Fibroblast of skin of abdomen (primary cell): ENCODE measurements at regions not wholly inside any gene's neighbourhood (a gene's known extent, or its start where the extent isn't known, plus 50 kb on each side); places are given as distances from the start of the nearest gene placed in this dataset.
"Not testable (repeated sequence)": the region's sequence is repeated elsewhere in the genome, so short reads cannot be mapped to it uniquely, and the experiment has no call there.

Experiments
- DNase-seq: peaks from one replicate; pipeline ENCODE4 v3.0.0-alpha.2; 2013

DNA sequence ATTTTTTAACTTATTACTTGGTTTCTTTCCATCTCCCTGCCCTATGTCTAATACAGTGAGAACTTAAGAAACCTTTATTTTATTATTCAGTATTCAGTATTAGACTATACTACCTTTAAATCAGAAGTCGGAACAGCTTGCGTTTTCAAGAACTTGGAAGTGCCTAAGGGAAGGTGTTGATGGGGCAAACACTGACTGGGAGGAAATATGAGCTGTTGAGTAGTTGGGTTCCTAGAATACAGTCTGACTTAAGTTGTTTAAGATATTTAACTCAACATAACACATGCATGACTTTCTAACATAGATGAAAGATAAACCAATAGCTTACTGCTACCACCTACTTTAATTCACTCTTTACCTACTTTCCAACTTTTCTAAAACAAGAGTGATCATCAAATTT is 1048.1 kb downstream of the ROBO2 start:
- DNase-seq: no peak

DNA sequence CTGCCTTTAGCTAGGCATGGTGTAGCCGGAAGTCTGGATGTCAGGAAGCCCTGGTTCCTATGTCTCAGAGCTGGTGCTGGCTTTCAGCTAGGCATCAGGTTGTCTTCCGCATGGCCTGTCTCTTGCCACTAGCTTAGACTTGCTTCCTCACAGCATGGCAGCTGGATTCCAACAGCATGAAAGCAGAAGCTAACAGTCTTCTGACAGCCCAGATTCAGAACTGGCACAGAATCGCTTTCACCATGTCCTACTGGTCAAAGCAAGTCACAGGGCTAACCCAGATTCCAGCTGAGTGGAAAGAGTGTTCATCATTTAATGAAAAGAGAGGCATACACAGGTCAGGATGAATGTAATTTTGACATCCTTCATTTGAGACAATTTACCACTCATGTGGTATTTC is 1050.5 kb downstream of the ROBO2 start:
- DNase-seq: no peak

DNA sequence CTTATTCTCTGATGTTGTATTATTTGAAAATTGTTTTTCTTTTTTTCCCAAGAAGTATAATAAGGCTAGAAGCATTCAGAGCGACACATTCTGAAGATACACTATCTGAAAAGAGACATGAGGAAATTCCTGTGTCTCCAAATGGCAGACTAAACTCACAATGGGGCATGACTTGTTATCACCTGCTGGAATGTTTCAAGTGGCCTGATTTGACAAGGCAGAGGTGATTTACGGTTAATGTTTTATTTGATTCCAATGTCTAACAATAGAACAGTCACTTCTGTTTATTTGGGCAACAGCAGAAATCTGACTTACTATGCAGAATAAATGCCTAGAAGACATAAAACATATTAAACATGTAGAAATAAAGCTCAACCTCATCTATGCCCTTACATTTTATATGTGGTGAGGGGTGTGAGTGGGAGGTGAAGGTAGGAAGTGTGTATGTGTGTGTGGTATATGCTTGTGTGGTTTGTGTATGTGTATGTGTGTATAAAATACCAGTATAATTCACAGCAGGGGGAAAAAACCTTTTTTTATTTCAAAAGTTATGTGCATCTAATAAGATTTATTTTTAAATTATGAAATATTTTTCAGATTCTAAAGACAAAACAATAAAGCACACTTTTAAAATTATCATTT is 1051.7 kb downstream of the ROBO2 start:
- DNase-seq: no peak

DNA sequence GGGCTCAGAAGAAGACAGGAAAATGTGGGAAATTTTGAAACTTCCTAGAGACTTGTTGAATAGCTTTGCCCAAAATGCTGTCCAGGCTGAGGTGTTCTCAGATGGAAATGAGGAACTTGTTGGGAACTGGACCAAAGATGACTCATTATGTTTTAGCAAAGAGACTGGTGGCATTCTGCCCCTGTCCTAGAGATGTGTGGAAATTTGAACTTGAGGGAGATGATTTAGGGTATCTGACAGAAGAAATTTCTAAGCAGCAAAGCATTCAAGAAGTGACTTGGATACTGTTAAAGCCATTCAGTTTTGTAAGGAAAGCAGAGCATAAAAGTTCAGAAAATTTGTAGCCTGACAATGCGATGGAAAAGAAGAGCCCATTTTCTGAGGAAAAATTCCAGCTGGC is 1052.7 kb downstream of the ROBO2 start:
- DNase-seq: peak; percentile 54

DNA sequence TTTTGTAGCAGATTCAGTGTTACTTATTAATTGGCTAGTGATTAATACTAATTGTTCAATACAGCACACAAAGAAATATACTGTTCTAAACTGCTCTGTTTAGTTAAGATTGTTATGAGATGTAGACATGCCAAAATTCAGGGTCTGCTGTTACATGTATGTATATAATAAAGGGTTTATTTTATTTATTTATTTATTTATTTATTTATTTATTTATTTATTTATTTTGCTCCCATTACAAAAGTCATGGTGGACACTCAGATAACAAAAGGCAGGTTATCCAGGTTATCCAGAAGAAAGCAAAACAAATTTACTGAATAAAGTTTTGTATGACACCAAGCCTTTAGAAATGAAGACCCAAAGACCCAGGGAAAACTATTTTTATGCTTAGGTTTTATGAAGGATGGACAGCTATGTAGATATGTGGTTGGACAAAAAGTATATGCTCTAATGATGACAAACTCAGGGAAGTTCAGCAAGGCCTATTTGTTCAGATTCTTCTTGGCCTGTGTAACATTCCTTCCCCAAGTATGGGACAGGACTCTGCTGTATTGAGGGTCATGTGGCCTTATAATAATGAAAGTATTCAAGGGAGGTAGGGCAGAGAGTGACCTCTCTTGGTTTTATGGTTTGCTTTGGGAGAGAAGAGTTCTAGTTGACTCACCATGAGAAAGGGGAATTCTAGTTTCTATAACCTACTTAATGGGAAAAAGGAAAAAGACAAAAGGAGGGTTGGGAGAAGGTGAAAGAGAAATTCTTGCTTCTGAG is 1056.8 kb downstream of the ROBO2 start:
- peak; percentile 13 for DNase-seq

DNA sequence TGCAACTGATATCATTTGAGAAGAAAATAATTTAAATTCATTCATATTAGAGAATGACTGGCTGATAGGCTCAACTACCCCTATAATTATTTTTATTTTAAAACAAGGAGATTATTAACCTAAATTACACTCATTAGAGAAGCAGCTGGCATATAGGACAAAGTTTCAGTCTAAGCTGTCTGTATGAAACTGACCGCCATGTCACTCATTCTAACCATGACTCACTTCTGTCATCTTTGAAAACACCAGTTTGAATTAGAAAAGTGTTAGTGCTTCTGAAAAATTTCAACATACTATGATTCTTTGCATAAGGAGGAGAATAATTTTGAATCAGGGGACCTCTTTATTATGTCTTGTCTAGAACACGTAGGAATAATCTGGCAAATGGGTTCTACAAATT is 1058.5 kb downstream of the ROBO2 start:
- DNase-seq: no peak

DNA sequence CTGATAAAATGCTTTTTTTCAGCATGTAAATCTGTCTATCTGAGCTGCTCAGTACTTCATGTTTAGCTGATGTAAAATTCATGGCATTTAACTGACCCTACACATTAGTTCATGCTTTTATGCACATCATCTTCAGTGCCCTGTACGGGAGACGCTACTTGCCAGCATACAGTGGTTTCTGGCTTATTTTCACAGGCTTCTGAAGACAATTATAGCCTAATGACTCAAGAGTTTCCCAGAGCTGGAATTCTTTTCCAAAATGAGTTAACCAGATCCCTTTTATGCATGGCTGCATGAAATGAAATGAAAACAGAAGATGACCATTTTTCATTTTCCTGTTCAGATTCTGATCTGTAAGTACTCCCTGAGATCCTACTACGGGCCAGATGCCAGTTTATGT is 1061.5 kb downstream of the ROBO2 start:
- peak; percentile 88 for DNase-seq

DNA sequence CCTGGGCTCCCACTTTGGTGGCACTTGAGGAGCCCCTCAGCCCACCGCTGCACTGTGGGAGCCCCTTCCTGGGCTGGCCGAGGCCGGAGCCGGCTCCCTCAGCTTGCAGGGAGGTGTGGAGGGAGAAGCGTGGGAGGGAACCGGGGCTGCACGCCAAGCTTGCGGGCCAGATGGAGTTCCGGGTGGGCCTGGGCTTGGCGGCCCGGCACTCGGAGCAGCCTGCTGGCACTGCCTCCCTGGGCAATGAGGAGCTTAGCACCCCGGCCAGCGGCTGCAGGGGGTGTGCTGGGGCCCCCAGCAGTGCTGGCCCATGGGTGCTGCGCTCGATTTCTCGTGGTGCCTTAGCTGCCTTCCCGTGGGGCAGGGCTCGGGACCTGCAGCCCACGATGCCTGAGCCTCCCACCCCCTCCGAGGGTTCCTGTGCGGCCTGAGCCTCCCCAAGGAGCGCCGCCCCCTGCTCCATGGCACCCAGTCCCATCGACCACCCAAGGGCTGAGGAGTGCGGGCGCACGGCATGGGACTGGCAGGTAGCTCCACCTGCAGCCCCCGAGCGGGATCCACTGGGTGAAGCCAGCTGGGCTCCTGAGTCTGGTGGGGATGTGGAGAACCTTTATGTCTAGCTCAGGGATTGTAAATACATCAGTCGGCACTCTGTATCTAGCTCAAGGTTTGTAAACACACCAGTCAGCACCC is 1068.5 kb downstream of the ROBO2 start:
- not testable (repeated sequence) for DNase-seq

DNA sequence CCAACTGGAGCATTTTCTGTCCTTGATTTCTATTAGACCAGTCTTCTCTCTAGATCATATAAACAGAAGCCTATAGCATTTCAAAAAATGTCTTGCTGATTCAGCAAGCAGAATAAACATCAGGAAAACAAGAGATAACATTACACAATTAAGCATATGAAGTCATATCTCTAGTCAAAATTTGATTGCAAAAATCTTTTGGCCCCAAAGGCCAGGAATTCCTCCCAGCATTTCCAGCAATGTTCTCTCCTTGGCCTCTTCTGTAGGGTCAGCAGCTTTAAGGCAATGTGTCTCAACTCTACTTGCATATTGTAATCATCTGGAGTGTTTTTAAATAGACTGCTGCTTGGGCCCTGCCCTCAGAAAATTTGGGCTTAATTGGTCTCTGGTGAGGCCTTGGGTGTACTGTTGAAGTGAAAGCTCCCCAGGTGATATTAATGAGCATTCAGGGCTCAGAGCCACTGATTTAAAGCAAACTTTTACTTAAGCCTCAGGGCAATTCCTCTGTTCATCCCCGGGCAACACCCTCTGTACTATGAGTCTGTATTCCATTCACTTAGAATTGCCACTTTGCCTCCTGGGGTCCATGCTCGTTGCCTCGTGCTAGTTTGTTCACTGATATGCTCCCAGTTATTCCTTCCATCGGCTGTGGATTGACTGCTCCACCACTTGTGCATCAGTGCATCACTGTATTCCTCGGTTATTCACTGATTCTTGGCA is 1072.6 kb downstream of the ROBO2 start:
- DNase-seq: no peak

DNA sequence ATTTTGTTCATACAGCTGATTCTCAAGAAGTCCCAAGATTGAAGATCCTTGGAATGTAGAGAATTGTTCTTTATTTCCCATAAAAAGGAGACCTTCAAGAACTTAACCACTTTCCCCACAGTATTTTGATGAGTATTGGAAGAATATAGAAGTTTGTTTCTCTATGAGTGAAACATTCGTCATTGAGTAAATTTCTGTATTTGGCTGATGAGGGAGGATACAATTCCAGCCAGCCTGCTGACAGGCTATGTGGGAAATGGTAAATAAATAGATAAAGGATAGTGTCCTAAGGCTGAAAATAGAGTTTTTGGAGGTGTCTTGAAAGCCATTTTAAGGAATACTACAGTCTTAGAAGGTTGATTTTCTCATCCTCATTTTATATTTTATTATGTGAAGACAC is 1076.1 kb downstream of the ROBO2 start:
- DNase-seq: no peak

DNA sequence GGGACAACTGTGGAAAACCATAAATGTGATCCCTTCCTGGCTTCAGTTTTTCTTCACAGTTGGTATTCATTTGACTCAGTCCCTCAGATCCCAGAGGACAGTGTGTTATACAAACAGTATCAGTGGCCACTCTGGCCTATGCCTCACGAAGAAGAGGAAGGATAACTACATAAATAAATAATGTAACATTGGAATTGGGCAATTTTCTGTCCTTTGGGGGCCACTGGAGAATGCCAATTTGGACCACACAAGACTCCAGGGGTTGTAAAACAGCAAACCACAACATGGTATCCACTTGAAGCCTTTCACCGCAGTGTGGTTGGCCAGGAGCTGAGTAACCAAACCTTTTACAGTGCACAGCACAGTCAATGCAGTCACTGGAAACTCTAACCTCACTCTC is 1077.0 kb downstream of the ROBO2 start:
- peak; percentile 24 for DNase-seq

DNA sequence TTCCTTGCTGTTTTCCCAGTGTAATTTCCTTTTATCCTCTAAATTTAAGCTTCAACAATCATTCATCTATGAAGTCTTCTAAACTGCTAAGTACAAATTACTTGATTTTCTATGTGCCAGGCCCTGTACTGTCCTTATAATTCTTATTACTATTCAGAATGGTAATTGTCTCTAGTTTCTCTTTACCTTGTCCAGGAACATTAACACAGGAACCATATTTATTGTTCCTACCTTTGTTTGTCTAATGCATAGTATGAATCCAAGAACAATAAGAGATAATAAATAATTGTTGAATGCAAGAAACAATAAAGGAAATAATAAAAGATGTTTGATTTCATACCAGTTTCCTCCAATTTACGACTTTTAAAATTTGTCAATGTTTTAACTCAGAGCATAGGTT is 1083.2 kb downstream of the ROBO2 start:
- no peak for DNase-seq

DNA sequence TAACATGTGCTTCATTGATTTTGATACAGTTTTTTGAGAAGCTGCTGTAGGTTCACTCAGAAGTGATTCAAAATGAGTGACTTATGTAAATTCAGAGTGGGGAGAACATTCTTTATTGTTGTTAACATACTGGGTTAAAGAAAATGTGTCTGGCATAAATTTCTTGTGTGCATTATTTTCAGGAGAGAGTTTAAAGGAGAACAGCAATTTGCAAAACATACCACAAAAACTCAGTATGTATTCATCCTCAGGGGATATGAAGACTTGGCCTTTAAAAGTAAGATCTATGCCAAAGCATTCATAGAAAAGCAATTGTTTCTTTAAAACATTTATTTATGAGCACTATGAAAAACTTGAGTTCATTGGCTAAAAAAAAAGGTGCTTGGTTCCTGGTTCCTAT is 1089.8 kb downstream of the ROBO2 start:
- no peak for DNase-seq

DNA sequence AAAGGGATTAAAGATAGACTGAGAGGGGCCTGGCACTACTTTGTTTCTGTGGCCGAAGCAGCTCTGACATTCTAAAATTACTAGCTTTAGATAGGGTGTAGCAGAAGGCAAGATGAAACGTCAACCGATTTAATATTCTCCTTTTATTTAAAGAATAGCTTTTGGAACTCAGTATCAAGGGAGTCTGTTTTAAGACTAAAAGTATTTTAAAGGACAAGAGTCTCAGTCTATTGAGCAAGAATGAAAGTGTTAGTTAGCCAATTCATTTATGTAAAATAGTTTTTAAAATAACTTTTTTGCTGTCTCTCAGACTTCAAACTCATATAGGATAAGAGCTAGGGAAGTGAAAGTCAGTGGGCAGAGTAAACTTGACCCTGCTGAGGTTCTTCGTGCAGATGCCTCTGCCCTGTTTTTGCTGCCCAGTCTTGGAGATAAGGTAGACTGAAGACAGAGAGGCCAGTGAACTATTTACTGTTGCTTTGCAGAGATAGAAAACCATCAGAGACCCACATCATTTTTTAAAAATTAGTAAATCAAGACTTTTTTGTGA is 1090.9 kb downstream of the ROBO2 start:
- no peak for DNase-seq

DNA sequence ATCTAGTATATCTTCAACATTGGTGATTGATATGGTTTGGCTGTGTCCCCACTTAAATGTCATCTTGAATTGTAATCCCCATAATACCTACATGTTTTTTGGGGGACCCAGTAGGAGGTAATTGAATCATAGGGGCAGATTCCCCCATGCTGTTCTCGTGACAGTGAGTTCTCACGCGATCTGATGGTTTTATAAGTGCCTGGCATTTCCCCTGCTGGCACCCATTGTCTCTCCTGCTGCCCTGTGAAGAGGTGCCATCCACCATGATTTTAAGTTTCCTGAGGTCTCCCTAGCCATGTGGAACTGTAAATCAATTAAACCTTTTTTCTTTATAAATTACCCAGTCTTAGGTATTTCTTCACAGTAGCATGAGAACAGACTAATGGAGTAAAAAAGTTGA is 1094.6 kb downstream of the ROBO2 start:
- no peak for DNase-seq

DNA sequence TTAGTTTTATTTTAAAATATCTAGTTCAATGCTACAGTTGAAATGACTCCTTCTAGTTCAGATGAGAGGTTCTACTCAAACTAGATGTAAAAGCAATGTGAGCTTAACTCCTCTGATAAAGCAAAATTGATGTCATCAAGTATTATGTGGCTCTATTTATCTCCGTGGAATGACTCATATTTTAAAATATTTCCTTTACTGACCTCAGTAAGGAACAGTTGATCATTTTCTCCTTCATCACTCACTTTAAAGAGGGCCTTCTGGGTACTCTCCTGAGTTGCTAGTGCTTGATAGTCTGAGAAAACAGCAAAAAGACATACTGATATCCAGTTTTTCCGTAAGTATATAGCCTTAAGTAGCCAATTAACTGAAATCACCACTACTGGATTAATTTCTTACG is 1099.3 kb downstream of the ROBO2 start:
- peak; percentile 67 for DNase-seq

DNA sequence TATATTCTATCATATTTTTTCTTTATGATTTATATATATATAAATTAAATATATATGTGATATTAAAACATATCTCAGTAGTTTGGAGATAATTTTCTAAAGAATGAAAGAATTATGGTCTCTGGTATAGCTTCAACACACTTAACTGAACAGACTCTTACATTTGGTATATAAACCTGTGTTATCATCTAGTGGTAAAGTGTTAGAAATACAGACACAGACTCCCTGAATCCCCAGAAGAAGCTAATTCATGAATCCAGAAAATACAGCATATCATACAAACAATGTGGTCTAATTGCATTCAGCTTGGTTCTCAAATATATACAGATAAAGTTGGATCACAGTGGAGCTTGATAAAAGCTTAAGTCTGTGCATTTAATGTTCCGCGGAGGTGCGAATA is 1100.4 kb downstream of the ROBO2 start:
- no peak for DNase-seq

DNA sequence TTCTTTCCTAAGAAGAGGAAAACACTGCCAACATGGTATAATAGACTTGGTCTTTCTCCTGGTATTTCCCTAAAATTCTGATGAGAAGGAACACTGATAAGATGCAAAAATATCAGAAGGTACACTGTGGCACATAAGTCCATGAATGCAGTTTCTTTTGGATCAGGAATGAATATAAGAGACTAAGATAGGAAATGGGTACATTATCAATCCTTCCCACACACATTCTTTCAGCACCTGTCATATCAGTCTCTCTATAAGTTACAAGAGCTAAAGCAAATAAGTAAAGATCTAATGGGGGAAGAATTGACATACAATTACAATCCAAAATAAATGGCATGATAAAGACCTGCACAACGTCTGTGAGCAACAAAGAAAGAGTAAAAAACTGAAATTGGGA is 1101.0 kb downstream of the ROBO2 start:
- DNase-seq: no peak

DNA sequence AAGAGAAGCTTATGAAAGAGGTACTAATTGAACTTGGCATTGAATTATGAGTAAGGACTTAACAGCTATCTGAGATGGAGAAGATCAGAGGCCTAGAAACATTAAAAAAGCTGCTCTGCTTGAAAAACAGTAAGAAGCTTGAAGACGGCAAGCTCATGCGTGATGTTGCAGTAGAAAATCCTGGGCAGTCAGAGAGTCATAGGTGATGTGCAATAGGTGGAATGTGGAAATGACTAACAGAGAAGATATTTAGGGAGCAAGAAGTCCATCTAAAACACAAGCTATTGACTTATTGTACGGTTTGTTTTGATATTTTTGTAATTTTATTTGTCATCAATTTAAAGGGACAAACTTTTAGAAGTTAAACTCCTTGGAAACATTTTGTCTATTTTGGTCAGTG is 1101.4 kb downstream of the ROBO2 start:
- peak; percentile 24 for DNase-seq

DNA sequence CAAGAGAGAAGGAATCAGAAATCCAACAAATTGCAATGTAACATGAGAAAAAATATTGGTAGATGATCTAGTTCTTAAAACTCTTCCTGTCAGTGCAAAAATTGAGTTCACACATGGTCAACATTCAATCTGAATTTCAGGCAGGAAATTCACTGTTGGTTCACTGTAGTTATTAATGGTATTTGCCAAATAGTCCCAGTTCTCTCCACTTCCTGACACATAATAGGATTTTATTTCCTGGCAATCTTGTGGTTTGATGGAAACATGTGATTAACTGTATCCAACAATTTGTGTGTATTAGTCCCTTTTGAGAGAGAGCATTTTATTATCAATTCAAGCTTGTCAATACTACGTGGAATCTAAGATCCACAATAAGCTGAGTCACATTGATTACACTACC is 1103.1 kb downstream of the ROBO2 start:
- DNase-seq: peak; percentile 28

DNA sequence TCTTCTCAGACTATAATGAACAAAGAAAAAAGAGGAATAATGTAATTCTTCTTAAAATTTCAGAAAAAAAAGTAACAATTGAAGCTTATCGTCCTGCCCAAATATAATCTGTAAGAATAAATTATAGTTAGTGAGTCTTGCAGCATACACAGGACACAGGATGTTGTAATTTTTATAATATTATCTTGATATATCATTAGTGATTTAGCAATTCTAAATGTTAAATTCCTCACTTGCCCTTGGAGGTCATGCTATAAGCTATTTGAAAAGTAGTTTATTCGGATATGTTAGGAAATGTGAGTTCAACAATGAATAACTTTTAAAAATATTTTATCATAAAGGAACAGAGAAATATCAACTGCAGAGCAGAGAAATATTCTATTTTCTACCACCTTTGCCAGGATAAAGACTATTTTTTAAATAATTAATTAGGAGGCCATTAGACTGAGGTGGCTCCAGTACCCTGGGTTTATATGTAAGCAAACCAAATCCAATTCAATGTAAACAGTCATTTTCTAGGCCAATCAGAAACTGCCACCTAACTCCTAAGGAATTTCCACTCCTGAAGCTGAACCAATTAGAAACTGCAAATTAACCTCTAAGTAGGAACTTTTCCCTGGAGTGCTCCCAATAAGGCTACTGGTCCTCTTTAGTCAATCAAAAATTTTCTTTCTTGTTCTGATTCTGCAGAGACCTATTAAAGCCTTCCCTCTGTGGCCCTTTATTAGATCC is 1109.3 kb downstream of the ROBO2 start:
- DNase-seq: peak; percentile 16

DNA sequence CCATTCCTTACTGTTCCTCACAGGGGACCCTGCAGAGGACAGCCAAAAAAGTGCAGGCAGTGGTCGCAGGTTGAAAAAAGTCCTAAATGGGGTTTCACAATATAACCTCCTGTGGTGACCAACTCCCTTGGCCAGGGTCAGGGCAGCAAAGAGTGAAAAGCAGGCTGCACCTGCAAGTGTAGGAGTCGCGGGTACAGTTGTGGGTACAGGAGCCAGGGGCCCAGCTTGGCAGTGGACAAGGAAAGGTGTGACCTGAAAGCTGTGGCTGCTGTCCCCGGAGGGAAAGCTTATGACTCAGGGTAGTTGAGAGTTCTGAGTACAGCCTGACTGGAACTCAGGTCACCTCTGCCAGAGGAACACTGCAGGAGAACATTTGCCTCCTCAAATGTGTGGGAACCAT is 1114.1 kb downstream of the ROBO2 start:
- no peak for DNase-seq
